DMS53 (cell line): ENCODE measurements at regions not wholly inside any gene's neighbourhood (a gene's known extent, or its start where the extent isn't known, plus 50 kb on each side); places are given as distances from the start of the nearest gene placed in this dataset.

Source experiments
- DNase-seq: peaks from one replicate; lab custom pipeline; 2025; lab: John Stamatoyannopoulos, UW

DNA sequence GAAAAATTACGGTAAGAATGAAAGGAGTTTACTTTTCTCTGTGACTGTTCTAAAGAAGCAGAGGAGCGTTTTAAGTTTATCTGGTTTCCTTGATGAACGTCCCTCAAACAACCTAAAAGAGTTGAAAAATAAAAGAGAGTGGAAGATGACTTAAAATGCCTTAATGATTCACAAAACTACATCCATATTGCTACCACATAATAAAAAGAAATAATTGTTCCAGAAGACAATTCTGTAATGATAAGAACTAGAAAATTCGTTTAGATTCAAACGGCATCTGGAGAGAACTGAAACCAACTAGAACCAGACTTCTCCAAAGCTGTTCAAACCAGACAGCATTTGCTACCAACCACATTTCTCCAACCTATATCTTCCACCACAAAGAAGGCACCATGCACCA, 68.1 kb downstream of the TEKT4 start:
- no peak for DNase-seq

DNA sequence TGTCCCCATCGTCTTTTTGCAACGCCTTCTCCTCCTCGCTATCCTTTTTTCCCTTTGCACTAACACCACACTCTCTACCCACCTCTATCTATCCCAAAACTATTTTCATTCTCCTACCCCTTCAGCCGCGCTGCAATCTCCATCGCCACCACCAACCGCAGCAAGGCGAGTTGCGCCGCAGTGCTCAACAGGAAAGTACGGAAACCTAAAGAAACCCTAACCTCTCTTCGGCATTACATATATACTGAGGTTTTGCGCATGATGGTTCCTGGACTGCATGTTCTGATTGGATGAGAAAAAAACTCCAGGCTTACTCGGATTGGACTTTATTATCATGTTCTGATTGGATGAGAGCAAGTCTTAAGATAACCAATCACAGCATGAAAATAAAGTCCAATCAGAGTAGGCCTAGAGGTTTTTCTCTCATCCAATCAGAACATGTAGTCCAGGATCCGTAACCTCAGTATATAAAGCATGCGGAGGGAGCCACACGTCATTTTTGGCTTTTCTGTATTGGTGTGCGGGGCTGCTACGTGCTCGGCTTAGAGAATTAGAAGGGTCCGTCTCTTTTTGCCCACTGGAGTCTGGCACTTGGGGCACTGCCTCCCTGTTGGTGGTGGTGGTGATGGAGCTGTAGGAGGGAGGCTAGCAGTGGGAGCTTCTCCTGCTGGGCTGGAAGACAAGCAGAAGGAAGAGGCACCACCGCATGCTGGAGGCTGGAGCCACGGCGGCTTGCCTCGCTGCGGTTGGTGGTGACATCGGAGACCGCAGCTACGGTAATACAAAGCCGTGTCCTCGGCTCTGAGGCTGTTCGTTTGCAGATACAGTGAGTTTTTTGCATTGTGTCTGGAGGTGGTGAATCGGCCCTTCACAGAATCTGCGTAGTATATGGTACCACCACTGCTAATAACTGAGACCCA, 76.1 kb downstream of the TEKT4 start:
- DNase-seq: no peak

DNA sequence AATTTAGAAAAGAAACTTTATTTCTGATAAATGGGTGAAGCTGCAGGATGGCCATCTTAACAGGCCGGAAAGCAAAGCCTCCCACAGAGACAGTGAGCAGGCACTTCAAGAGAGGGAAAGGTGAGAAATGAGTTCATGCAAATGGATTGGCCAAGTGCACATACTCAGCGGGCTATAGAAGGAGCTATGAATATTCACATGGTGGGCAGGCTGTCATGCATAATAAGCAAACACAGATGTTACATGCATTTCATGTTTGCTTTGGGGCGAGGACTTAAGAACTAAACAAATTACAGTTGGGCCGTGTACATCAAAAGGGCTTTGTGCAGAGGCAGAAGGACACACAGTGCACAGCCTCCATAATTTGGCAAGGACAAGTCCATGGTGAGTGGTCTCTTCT, 69.8 kb upstream of the MAL start:
- peak; percentile 67 for DNase-seq

DNA sequence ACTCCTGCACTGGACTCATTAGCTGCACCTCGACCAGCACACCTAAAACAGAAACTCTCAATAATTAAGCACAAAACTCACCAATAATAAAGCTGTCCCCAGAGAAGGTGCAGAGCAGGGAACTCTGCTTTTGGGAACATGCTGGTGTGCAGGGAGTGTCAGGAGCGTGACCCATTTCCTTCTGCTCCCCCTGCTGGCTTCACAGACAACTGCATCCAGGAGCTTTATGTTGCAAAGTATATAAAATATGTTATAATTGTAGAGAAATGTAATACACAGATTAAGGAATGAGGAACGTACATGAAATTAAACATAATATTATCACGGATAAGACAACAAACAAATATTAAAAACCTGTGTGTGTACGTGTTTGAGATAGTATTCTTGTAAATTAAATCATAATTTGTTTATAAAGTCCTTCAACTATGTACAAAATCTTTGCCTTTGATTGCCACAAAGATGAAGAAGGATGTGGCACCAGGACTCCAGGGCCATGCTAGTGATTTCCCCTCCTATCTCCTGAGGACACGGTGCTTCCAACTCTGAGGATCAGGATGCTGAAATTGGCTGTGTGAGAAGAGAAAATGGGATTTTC, 68.6 kb upstream of the MAL start:
- peak; percentile 79 for DNase-seq

DNA sequence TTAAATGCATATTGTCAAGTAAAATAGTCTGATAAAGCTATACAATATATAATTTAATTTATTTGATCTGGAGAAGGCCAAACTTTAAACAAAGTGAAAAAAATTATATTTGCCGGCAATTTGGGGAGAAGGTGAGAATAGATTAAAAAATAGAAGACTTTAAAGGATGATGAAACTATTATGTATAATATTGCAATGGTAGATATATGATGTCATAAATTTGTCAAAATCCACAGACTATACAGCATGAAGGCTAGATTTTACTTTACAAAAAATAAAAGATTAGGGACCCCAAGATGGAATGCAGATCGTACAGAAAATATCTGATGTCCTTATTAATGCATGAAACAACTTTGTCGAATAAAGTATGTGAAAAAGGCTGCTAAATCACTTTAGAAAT, 67.3 kb upstream of the MAL start:
- no peak for DNase-seq

DNA sequence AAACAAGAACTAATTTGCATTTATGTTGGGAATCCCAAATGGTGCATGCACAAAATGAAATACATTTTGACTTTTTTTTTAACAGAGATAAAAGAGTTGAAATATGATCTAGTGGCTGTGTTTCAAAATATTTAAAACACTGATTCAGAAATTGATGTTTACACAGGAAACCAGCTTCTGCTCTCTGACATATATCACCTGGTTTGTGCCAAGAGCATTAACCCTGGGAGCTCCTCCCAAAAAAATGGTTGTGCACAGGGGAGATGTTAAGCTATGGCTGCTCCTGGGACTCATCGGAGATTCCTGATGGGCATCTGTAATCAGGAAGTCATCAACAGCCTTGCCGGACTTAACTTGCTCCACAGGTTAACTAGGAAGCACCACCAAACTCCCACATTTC, 65.2 kb upstream of the MAL start:
- no peak for DNase-seq

DNA sequence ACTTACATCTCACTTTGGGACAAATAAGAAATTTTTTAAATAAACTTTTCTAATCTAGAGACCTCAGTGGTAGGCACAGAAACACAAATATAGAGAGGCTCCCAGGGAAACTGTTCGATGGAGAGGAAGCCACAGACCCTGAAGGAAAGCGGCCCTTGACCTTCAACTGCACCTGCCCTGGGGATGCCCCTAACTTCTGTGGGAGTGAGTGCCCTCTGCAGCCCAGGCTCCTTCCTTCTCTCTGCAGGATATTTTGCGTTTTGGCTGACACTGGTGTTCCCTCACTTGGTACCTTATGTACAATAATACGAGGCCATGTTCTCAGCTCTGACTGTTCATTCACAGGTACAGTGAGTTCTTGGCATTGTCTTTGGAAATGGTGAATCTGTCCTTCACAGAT, 64.8 kb upstream of the MAL start:
- no peak for DNase-seq

DNA sequence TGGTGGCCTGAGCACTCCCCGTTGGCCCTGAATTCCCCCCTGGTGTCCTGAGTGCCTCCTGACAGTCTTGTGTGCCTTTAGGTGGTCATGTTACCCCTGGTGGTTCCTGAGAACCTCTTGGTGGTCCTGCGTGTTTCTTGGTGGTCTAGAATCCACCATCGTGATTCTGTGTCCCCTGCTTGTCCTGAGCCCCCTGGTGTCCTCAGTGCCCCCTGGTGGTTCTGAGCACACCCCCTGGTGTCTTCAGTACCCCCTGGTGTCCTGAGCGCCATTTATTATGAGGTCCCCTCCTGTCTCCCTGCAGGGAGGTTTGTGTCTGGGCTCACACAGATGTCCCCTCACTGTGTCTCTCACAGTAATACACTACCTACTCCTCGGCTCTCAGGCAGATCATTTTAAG, 61.3 kb upstream of the MAL start:
- no peak for DNase-seq

DNA sequence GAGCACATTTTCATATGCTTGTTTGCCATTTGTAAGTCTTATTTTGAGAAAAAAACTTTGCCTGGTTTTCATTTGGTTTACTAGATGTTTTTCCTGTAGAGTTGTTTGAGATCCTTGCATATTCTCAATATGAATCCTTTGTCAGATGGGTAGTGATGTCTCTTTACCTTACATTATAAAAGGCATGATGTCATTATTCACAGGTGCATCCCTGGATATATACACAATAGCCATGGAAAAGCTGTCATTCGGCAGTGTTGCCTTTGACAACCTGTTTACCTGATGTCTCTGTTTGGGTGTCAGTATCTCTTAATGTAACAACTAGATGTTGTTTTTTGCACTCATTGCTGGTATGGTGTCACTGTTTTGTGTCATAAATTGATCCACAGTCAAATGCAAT, 58.8 kb upstream of the MAL start:
- peak; percentile 67 for DNase-seq

DNA sequence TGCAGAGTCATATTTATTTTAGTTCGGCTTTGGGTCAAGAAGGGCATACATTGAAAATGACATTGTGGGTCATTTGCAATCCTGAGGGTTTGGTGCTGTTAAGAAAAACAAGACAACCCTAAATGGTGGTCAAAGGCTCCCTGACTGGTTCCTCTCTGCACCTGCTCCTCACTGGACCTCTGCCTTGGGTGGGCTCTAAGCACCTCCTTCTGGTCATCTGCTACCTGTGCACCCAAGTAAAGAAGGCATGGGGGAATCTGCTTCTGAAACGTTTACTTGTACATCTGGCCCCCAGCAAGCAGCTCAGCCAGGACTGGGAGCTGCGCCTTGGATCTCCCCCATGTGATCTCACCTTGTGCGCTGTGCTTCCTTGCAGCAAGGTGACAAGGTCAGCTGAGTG, 55.2 kb upstream of the MAL start:
- no peak for DNase-seq
